WI38 (cell line): ENCODE measurements at regions not wholly inside any gene's neighbourhood (a gene's known extent, or its start where the extent isn't known, plus 50 kb on each side); places are given as distances from the start of the nearest gene placed in this dataset.

Experiments
- H3K4me3 ChIP-seq: 2 replicates; pipeline ENCODE4 v1.5.1; 2011; ENCODE audit warnings: low read depth, mild to moderate bottlenecking, control low read depth, low read length
- CTCF ChIP-seq: IDR thresholded peaks from 2 replicates; pipeline ENCODE4 v1.5.1; 2012; ENCODE audit warnings: low read depth, mild to moderate bottlenecking, control low read depth, low read length

DNA sequence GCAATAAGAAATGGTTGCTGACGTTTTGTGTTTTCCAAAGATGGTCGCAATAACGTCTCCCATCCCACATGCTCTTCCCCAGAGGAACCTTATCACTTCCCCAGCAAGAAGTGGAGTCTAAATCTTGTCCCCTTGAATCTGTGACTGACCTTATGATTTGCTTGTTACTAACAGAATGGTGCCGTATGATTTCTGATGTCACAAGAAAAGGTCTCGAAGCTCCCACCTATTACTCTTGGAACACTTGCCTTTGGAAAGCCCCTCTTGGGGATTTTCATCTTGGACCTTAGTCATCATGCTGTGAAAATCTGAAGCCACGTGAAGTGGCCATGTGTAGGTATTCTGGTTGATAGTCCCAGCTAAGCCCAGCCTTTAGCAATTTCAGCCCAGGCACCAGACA is 86.2 kb upstream of the GLS start:
- no peak overlapping the region for H3K4me3 ChIP-seq
- TF ChIP-seq CTCF, result no peak

DNA sequence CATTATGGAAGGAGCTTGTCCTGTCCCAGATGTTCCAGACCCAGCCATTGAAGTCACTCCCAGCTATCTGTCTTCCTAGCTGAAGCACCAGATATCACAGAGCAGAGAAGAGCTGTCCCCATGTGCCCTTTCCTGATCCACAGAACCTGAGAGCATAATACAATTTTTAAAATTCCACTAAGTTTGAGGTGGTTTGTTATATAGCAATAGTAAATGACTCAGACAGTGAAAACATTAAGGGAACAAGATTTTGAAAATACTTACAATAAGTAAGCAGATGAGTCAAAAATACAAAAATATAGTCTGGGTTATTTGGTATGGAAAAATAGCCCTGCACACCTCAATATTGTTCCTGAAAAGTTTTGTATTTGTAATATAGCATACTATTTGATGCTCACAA is 85.8 kb upstream of the GLS start:
- TF ChIP-seq CTCF, result no peak
- no peak overlapping the region for H3K4me3 ChIP-seq

DNA sequence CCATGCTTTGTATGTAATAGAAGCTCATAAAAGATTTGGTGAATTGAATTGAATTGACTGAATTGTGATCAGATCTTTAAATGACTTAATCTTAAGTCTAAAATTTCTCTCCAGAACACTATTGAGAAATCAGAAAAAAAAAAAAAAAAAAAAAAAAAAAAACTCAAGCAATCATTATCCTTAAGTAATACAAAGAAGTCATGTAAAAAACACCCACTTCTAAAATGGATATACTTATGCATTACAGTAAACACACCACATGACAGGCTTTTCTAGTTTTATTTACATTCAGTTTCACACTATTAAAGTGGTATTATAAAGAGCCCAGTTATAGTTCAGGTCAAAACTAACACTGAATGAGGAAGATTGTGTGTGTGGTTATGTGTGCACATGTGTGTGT is 84.9 kb upstream of the GLS start:
- no peak for TF ChIP-seq CTCF
- no peak overlapping the region for H3K4me3 ChIP-seq

GRCh38 chr2:190799999-190800398 is 80.6 kb upstream of the GLS start:
- no peak for TF ChIP-seq CTCF
- no peak overlapping the region for H3K4me3 ChIP-seq

DNA sequence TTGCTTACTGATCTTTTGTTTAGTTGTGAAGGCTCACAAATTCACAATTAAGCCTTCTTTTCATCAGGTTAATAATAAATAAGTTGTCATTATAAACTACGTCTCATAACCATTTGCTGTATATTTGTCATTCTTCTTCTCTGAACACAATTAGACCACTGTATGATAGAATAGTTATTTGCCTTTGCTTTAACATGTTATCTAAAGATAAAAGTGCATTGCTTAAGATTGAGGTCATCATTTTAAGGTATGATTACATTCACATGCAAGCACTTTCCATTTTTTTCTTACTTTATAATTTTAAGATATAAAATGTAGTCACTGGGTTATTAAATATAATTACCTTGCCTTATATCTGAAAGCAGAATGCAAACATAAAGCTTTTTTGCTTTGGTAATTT is 80.1 kb upstream of the GLS start:
- no peak for TF ChIP-seq CTCF
- H3K4me3 ChIP-seq, result no peak overlapping the region

- TF ChIP-seq CTCF, result no peak
- no peak overlapping the region for H3K4me3 ChIP-seq
Observed at GRCh38 chr2:190802129-190802528, 78.5 kb upstream of the GLS start.

DNA sequence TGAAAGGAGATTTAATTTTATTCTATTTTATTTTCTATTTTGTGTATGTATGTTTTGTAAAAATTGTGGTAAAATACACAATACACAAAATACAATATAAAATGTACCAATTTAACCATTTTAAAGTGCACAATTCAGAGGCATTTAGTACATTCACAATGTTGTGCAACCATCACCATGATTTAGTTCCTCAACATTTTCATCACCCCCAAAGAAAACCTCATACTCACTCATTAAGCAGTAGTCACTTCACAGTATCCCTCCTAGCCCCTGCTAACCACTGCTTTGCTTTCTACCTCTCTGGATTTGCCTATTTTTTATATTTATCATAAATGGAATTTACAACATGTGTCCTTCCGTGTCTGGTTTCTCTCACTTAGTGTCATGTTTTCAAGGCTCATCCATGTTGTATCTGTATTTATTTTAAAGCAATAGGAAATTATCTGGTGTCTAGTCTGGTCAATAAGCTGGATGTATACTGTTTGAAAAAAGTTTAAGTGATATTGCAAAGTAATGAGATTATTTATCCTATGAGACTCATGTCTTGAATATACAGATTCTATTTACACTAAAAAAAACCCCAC is 77.9 kb upstream of the GLS start:
- no peak for TF ChIP-seq CTCF
- no peak overlapping the region for H3K4me3 ChIP-seq
